Breast epithelium (tissue), 4 donors: ENCODE measurements at regions not wholly inside any gene's neighbourhood (a gene's known extent, or its start where the extent isn't known, plus 50 kb on each side); places are given as distances from the start of the nearest gene placed in this dataset.

Experiments
- DNase-seq, 2 donors: peaks; one replicate each; pipeline ENCODE4 v3.0.0-alpha.2; 2019; ENCODE audit warnings: low spot score in 2 of 2
- H3K27ac ChIP-seq, 2 donors: fragments of 200-600 bp; sonication (generic) in 1 of 2; one replicate each; pipeline ENCODE4 v1.5.1; 2016 to 2019; ENCODE audit warnings: mild to moderate bottlenecking in 1 of 2
- H3K27me3 ChIP-seq, 2 donors: fragments of 200-600 bp; sonication (generic) in 1 of 2; one replicate each; pipeline versions ENCODE4 v1.5.1 to v1.6.0; 2017 to 2019; ENCODE audit warnings: control low read depth in 1 of 2, mild to moderate bottlenecking in 1 of 2
- H3K36me3 ChIP-seq: fragments of 200-600 bp; one replicate; pipeline ENCODE4 v1.5.1; 2019
- H3K4me1 ChIP-seq, 2 donors: fragments of 200-600 bp; sonication (generic); one replicate each; pipeline ENCODE4 v1.5.1; 2016 to 2019; ENCODE audit warnings: control low read depth in 1 of 2
- H3K4me3 ChIP-seq, 3 donors: fragments of 200-600 bp; sonication (generic); 1 replicate in 2 of 3; 2 replicates in 1 of 3; pipeline ENCODE4 v1.5.1; 2016 to 2019; ENCODE audit warnings: mild to moderate bottlenecking in 3 of 3, moderate library complexity in 2 of 3
- H3K9me3 ChIP-seq, 2 donors: fragments of 200-600 bp; sonication (generic) in 1 of 2; one replicate each; pipeline ENCODE4 v1.5.1; 2016 to 2019; ENCODE audit warnings: control low read depth in 1 of 2
- CTCF ChIP-seq, 3 donors: fragments of 450-650 bp; IDR thresholded peaks; one replicate each; pipeline ENCODE4 v1.5.1; 2016 to 2017; ENCODE audit warnings: antibody characterized with exemption in 3 of 3, mild to moderate bottlenecking in 3 of 3, moderate library complexity in 3 of 3
- POLR2A ChIP-seq: fragments of 450-650 bp; IDR thresholded peaks from one replicate; pipeline ENCODE4 v1.6.1; 2016; ENCODE audit warnings: antibody characterized with exemption, mild to moderate bottlenecking, moderate library complexity
- POLR2AphosphoS5 ChIP-seq, 3 donors: sonication (generic); formaldehyde crosslinking; IDR thresholded peaks; one replicate each; pipeline ENCODE4 v1.6.1; 2017; ENCODE audit warnings: antibody characterized with exemption in 3 of 3
- intact Hi-C: fragments of 100-400 bp; cut with DNase I; formaldehyde crosslinking; loops from one replicate; pipeline ENCODE4 v1.15.1; 2023; ENCODE audit warnings: low total_unique reads

- no peak for TF ChIP-seq POLR2A
- TF ChIP-seq POLR2AphosphoS5 (IDR thresholded peaks at IDR 0.05), result no peak
- Histone ChIP-seq H3K4me3 (peak overlapping the region in 2 of 3 donors; percentile 17 to 28), H3K27ac (no peak overlapping the region), H3K9me3 (no peaks in the 10 kb centered on the region), H3K4me1 (no peaks in the 10 kb centered on the region), H3K27me3 (peaks cover 0 to 85% of the 10 kb centered on the region in 2 donors), H3K36me3 (no peaks in the 10 kb centered on the region)
- intact Hi-C loops, result no loop called here
- DNase-seq, result peak in 1 of 2 donors; percentile 33
Observed at GRCh38 chr22:49368976-49369725, 458.5 kb downstream of the BRD1 start.

- Histone ChIP-seq H3K4me3 (peak overlapping the region in 2 of 3 donors; percentile 17 to 28), H3K4me1 (no peaks in the 10 kb centered on the region), H3K27me3 (peaks cover 0 to 88% of the 10 kb centered on the region in 2 donors), H3K27ac (no peak overlapping the region), H3K9me3 (no peaks in the 10 kb centered on the region), H3K36me3 (no peaks in the 10 kb centered on the region)
- DNase-seq, result peak in 1 of 2 donors; percentile 44
- no peak for TF ChIP-seq POLR2A
- TF ChIP-seq CTCF (IDR thresholded peaks at IDR 0.05), result no peak
- TF ChIP-seq POLR2AphosphoS5 (IDR thresholded peaks at IDR 0.05), result no peak
- intact Hi-C loops, result no loop called here
Observed at GRCh38 chr22:49368221-49368975, 459.3 kb downstream of the BRD1 start.

- Histone ChIP-seq H3K4me1 (no peaks in the 10 kb centered on the region), H3K36me3 (no peaks in the 10 kb centered on the region), H3K9me3 (no peaks in the 10 kb centered on the region), H3K27ac (no peak overlapping the region), H3K27me3 (peaks cover 0 to 84% of the 10 kb centered on the region in 2 donors), H3K4me3 (no peak overlapping the region)
- peak in 1 of 2 donors; percentile 4 for DNase-seq
- intact Hi-C loops, result no loop called here
- TF ChIP-seq POLR2A (no peak), POLR2AphosphoS5 (IDR thresholded peaks at IDR 0.05) (no peak), CTCF (IDR thresholded peaks at IDR 0.05) (no peak)
Observed at GRCh38 chr22:49367041-49367697, 460.5 kb downstream of the BRD1 start.

- intact Hi-C loops, result no loop called here
- H3K27ac ChIP-seq, result no peak overlapping the region
- TF ChIP-seq POLR2A, result no peak
- TF ChIP-seq CTCF (IDR thresholded peaks at IDR 0.05), result no peak
- no peak for TF ChIP-seq POLR2AphosphoS5 (IDR thresholded peaks at IDR 0.05)
- no peaks in the 10 kb centered on the region for H3K4me1 ChIP-seq
- H3K4me3 ChIP-seq, result no peak overlapping the region
- H3K27me3 ChIP-seq, result peaks cover 0 to 77% of the 10 kb centered on the region in 2 donors
- no peak for DNase-seq
- no peaks in the 10 kb centered on the region for H3K36me3 ChIP-seq
- H3K9me3 ChIP-seq, result no peaks in the 10 kb centered on the region
Observed at GRCh38 chr22:49366437-49366836, 461.2 kb downstream of the BRD1 start.

GRCh38 chr22:49365910-49366309, 461.8 kb downstream of the BRD1 start:
- Histone ChIP-seq H3K4me1 (no peaks in the 10 kb centered on the region), H3K9me3 (no peaks in the 10 kb centered on the region), H3K27ac (no peak overlapping the region), H3K36me3 (no peaks in the 10 kb centered on the region), H3K27me3 (peaks cover 0 to 72% of the 10 kb centered on the region in 2 donors), H3K4me3 (no peak overlapping the region)
- TF ChIP-seq POLR2A (no peak), POLR2AphosphoS5 (IDR thresholded peaks at IDR 0.05) (no peak), CTCF (IDR thresholded peaks at IDR 0.05) (no peak)
- peak in 1 of 2 donors; percentile 30 for DNase-seq
- intact Hi-C loops, result no loop called here
